DOHH2 (cell line): ENCODE measurements at regions not wholly inside any gene's neighbourhood (a gene's known extent, or its start where the extent isn't known, plus 50 kb on each side); places are given as distances from the start of the nearest gene placed in this dataset.

Experiments used
- H3F3A ChIP-seq: fragments of 200-600 bp; sonication (generic), shearing (Covaris generic); 2 replicates; pipeline ENCODE4 v1.6.0; 2016; ENCODE audit warnings: antibody characterized with exemption, mild to moderate bottlenecking; ENCODE audit not compliant: control insufficient read depth, insufficient read depth
- H3K27ac ChIP-seq: fragments of 200-600 bp; sonication (generic); 2 replicates; pipeline ENCODE4 v1.5.1; 2014; ENCODE audit warnings: low read depth, mild to moderate bottlenecking, low read length, moderate library complexity
- H3K27me3 ChIP-seq: fragments of 200-600 bp; sonication (generic); 2 replicates; pipeline ENCODE4 v1.6.1; 2014; ENCODE audit warnings: mild to moderate bottlenecking, low read length, mixed read lengths; ENCODE audit not compliant: control insufficient read depth
- H3K36me3 ChIP-seq: fragments of 200-600 bp; sonication (generic); 2 replicates; pipeline ENCODE4 v1.6.1; 2014; ENCODE audit warnings: mild to moderate bottlenecking, low read length, moderate library complexity, mixed read lengths; ENCODE audit not compliant: control insufficient read depth
- H3K4me1 ChIP-seq: fragments of 200-600 bp; sonication (generic); 2 replicates; pipeline ENCODE4 v1.6.1; 2014; ENCODE audit warnings: mild to moderate bottlenecking, low read length, mixed read lengths; ENCODE audit not compliant: control insufficient read depth
- H3K4me2 ChIP-seq: fragments of 200-600 bp; sonication (generic); 2 replicates; pipeline ENCODE4 v1.6.0; 2014; ENCODE audit warnings: mild to moderate bottlenecking, low read length, moderate library complexity
- H3K4me3 ChIP-seq: fragments of 200-600 bp; sonication (generic); 2 replicates; pipeline ENCODE4 v1.5.1; 2014; ENCODE audit warnings: mild to moderate bottlenecking, low read length, mixed read lengths
- H3K79me2 ChIP-seq: fragments of 200-600 bp; sonication (generic); 2 replicates; pipeline ENCODE4 v1.6.1; 2014; ENCODE audit warnings: mild to moderate bottlenecking, low read length, mixed read lengths; ENCODE audit not compliant: control insufficient read depth
- H3K9me2 ChIP-seq: fragments of 200-600 bp; sonication (generic); replicated peaks from 2 replicates; pipeline ENCODE4 v1.6.1; 2014; ENCODE audit warnings: mild to moderate bottlenecking, low read length, mixed read lengths; ENCODE audit not compliant: control insufficient read depth
- H3K9me3 ChIP-seq: fragments of 200-600 bp; sonication (generic); 2 replicates; pipeline ENCODE4 v1.6.1; 2014; ENCODE audit warnings: antibody characterized with exemption, low read length, mixed read lengths; ENCODE audit not compliant: control insufficient read depth, insufficient read depth
- H4K20me1 ChIP-seq: fragments of 200-600 bp; sonication (generic); 2 replicates; pipeline ENCODE4 v1.6.0; 2014; ENCODE audit warnings: low read depth, mild to moderate bottlenecking, antibody characterized with exemption, low read length, moderate library complexity; ENCODE audit not compliant: control insufficient read depth, insufficient read depth
- EZH2phosphoT487 ChIP-seq: fragments of 200-600 bp; sonication (generic); IDR thresholded peaks from 2 replicates; pipeline ENCODE4 v1.6.1; 2017; ENCODE audit warnings: borderline replicate concordance, mild to moderate bottlenecking, antibody characterized with exemption, low read length, moderate library complexity, mixed read lengths
- TF ChIP-seq, protein P1 (sequence below): fragments of 200-600 bp; sonication (generic); IDR thresholded peaks from one replicate; pipeline ENCODE4 v1.5.1; 2014; ENCODE audit warnings: antibody characterized with exemption, mild to moderate bottlenecking, low read depth, low read length; ENCODE audit not compliant: poor library complexity, severe bottlenecking

- H3F3A ChIP-seq, result no peaks in the 10 kb centered on the region
- H3K4me1 ChIP-seq, result no peaks in the 10 kb centered on the region
- no peak overlapping the region for H3K4me2 ChIP-seq
- H3K27me3 ChIP-seq, result no peaks in the 10 kb centered on the region
- H3K79me2 ChIP-seq, result no peaks in the 10 kb centered on the region
- no peak overlapping the region for H3K27ac ChIP-seq
- H3K4me3 ChIP-seq, result no peak overlapping the region
- H3K9me3 ChIP-seq, result no peaks in the 10 kb centered on the region; the same call in 1 of the 2 replicates
- TF ChIP-seq, protein P1, sequence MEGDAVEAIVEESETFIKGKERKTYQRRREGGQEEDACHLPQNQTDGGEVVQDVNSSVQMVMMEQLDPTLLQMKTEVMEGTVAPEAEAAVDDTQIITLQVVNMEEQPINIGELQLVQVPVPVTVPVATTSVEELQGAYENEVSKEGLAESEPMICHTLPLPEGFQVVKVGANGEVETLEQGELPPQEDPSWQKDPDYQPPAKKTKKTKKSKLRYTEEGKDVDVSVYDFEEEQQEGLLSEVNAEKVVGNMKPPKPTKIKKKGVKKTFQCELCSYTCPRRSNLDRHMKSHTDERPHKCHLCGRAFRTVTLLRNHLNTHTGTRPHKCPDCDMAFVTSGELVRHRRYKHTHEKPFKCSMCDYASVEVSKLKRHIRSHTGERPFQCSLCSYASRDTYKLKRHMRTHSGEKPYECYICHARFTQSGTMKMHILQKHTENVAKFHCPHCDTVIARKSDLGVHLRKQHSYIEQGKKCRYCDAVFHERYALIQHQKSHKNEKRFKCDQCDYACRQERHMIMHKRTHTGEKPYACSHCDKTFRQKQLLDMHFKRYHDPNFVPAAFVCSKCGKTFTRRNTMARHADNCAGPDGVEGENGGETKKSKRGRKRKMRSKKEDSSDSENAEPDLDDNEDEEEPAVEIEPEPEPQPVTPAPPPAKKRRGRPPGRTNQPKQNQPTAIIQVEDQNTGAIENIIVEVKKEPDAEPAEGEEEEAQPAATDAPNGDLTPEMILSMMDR, result no peak
- TF ChIP-seq EZH2phosphoT487, result no peak
- H3K36me3 ChIP-seq, result no peaks in the 10 kb centered on the region
- no peaks in the 10 kb centered on the region for H3K9me2 ChIP-seq
- no peaks in the 10 kb centered on the region for H4K20me1 ChIP-seq
Measured at GRCh38 chr1:173302890-173303829, 96.0 kb upstream of the TNFSF4 start.

DNA sequence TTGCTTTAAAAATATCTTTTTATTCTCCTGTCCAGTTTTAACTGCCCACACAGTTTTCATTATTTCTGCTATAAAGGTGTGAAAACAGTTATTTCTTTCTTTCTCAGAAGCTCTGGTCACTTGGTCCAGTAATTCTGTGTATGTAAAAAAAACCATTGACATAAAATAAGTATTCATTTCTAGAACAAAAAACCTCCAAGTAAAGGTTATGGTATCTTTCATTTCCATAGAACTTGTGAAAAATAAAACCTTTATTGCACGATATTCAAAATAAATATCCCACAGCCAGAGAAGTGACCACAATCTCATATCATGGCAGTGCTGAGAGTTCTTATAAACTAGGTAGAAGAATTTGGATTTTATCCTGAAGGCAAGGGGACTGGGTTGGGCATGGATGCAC is 96.9 kb upstream of the TNFSF4 start:
- H3K79me2 ChIP-seq, result no peaks in the 10 kb centered on the region
- H3K9me2 ChIP-seq, result no peaks in the 10 kb centered on the region
- TF ChIP-seq, protein P1, result no peak
- TF ChIP-seq EZH2phosphoT487, result no peak

DNA sequence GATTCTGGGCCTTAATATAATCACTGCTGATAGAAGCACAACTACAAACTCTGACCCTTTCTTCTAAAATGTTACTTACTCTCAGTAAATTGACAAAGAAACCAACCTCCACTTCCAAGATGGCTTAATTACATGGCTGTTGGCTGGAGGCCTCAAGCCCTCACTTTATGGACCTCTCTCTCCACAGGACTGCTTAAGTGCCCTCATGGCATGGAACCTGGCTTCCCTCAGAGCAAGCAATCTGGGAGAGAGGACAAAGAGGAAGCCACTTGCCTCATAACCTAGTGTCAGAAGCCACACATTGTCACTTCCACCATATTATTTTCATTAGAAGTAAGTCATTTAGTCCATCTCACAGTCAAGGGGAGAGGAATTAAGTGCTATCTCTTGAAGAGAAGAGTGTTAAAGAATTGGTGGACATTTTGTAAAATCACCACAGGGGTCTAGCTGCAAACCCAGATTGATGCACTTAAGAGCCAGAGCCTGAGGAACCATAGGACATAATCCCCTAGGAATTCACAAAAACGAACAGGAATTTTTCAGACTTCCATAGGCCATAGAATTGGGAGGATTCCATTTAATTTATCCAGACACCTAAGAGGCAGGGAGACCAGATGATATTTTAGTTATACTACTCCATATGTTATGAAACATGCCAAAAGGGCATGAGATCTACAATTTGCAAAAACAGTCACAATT is 97.5 kb upstream of the TNFSF4 start:
- no peaks in the 10 kb centered on the region; the same call in 1 of the 2 replicates for H3K9me3 ChIP-seq
- no peak for TF ChIP-seq EZH2phosphoT487
- TF ChIP-seq, protein P1, result no peak
- no peak overlapping the region for H3K4me2 ChIP-seq
- H3K9me2 ChIP-seq, result no peaks in the 10 kb centered on the region
- no peak overlapping the region for H3K4me3 ChIP-seq
- no peaks in the 10 kb centered on the region for H4K20me1 ChIP-seq
- H3K79me2 ChIP-seq, result no peaks in the 10 kb centered on the region
- H3K36me3 ChIP-seq, result no peaks in the 10 kb centered on the region
- no peak overlapping the region for H3K27ac ChIP-seq
- no peaks in the 10 kb centered on the region for H3K27me3 ChIP-seq
- no peaks in the 10 kb centered on the region for H3F3A ChIP-seq
- no peaks in the 10 kb centered on the region for H3K4me1 ChIP-seq

More for the DNA sequence above, 96.9 kb upstream of the TNFSF4 start:
- Histone ChIP-seq H3K4me3 (no peak overlapping the region), H3K4me2 (no peak overlapping the region), H3K36me3 (no peaks in the 10 kb centered on the region), H3F3A (no peaks in the 10 kb centered on the region), H3K27ac (no peak overlapping the region), H4K20me1 (no peaks in the 10 kb centered on the region), H3K27me3 (no peaks in the 10 kb centered on the region), H3K4me1 (no peaks in the 10 kb centered on the region), H3K9me3 (no peaks in the 10 kb centered on the region; the same call in 1 of the 2 replicates)
